ENCODE measurements at regions not wholly inside any gene's neighbourhood (a gene's known extent, or its start where the extent isn't known, plus 50 kb on each side); places are given as distances from the start of the nearest gene placed in this dataset.

DNA sequence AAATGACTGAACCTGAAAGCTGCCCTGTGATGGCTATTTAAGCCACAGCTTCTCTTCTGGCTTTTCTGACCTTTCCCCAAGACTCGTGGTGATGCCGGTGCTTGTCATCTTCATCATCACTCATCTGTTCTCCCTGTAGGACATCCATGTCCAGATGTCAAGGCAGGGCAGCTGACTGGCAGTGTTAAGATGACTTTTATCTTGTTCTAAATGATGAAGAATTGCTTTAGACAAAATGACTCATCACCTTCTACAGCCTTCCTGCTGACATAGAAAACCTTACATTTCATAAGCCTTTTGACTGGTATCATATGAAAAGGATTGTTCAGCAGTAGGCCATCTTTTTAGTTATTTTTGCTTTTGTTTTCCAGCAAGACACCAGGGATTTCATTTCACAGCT, 67.0 kb upstream of the GPR149 start:
- TF ChIP-seq POLR2A (IDR thresholded peaks at IDR 0.05), result no peak
- no peak for TF ChIP-seq EP300 (IDR thresholded peaks at IDR 0.05)
- TF ChIP-seq CTCF (IDR thresholded peaks at IDR 0.05), result no peak
